GM21576 (cell line): ENCODE measurements at regions not wholly inside any gene's neighbourhood (a gene's known extent, or its start where the extent isn't known, plus 50 kb on each side); places are given as distances from the start of the nearest gene placed in this dataset.

Source experiments
- ATAC-seq: cut with Tn5 transposase; IDR thresholded peaks from one replicate; pipeline ENCODE4 v1.9.1; 2021; ENCODE audit warnings: mild to moderate bottlenecking, moderate library complexity; ENCODE audit not compliant: unreplicated experiment

- ATAC-seq = no peak
These were observed 526.5 kb downstream of the CCER1 start for GRCh38 chr12:90428465-90428864.

GRCh38 chr12:90423965-90424364, 531.0 kb downstream of the CCER1 start:
- ATAC-seq = no peak

- no peak for ATAC-seq
These were observed 544.0 kb downstream of the CCER1 start for GRCh38 chr12:90410962-90411361.

GRCh38 chr12:90407841-90408240, 547.1 kb downstream of the CCER1 start:
- ATAC-seq = no peak

DNA sequence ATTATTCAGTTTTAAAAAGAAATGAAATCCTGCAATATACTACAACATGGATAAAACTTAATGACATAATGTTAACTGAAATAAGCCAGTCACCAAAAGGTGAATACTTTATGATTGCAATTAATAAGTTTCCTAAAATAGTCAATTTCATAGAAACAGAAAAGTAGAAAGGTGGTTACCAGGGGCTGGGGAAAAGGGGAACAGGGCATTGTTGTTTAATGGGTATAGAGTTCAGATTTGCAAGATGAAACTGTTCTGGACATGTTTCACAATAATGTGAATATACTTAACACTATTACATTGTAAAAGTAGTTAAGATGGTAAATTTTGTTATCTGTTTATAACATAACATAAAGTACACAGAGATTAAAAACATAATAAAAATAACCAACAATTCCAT, 550.9 kb downstream of the CCER1 start:
- ATAC-seq = no peak

DNA sequence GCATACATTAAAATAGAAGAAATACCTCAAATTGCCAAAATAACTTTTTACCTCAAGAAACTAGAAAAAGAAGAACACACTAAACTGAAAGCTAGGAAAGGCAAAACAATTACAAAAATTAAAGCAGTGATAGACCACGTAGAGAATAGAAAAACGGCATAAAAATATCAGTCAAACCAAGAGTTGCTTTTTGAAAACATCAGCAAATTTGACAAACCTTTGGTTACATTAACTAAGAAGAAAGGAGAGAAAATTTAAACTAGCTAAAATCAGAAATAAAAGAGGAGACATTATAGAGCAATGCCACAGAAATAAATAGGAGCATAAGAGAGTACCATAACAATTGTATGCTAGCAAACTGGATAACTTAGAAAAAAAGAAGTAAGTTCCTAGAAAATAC, 553.8 kb downstream of the CCER1 start:
- no peak for ATAC-seq

- no peak for ATAC-seq
These were observed 555.6 kb downstream of the CCER1 start for GRCh38 chr12:90399357-90399756.

GRCh38 chr12:90398285-90398836, 556.6 kb downstream of the CCER1 start:
- ATAC-seq = no peak

DNA sequence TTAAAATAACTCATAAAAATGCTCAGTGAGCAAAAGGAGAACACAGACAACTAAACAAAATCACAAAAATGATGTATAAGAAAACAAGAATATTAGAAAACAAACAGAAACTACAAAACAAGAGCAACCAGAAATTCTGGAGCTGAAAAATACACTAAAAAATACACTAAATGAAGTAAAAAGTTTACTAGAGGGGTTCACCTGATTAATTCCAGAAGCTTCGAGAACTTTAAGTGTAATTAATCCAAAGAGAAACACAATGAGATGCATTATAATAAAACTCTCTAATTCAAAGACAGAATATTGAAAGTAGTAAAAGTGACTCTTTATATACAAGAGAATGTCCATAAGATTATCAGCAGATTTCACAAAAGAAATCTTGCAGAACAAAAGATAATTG, 558.4 kb downstream of the CCER1 start:
- no peak for ATAC-seq

- ATAC-seq = no peak
These were observed 561.3 kb downstream of the CCER1 start for GRCh38 chr12:90393652-90394051.

GRCh38 chr12:90393089-90393488, 561.9 kb downstream of the CCER1 start:
- ATAC-seq = no peak

DNA sequence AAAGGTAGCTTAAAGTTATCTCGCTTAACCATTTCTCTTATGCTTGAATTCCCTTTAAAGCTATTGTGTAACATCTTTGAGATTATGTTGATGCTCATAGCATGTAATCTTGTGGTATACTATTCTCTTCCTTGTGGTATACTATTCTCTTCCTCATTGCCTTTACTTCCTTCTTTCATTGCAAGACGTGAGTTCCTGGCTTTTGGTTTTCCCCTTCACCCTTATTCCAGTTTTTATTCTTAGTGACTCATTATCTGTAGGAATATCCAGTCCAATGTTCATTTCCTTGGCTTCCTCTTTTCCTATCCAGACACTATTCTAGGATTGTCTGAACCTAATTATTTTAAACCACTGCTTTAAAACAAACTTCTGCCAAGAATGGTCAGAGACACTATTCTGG, 564.0 kb downstream of the CCER1 start:
- no peak for ATAC-seq

GRCh38 chr12:90368081-90368480, 586.9 kb downstream of the CCER1 start:
- ATAC-seq = no peak

DNA sequence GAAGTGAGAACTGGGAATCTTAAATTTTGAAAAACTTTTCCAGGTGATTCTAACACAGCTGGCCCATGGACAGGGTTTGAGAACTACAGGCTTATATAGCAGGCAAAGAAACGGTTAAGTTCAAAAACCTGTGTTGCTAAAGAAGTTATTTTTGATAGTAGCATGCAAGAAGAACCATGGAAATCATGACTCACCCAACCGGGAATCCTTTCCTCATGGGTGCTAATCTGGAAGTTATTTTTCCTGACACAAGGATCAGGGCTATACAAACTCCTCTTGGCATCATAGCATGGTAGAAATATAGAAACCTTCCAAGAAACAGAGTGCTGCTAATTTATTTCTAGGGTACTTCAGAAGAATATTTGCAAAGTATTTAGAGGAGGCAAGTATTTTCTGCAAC, 588.7 kb downstream of the CCER1 start:
- no peak for ATAC-seq

- no peak for ATAC-seq
These were observed 594.7 kb downstream of the CCER1 start for GRCh38 chr12:90360300-90360699.

DNA sequence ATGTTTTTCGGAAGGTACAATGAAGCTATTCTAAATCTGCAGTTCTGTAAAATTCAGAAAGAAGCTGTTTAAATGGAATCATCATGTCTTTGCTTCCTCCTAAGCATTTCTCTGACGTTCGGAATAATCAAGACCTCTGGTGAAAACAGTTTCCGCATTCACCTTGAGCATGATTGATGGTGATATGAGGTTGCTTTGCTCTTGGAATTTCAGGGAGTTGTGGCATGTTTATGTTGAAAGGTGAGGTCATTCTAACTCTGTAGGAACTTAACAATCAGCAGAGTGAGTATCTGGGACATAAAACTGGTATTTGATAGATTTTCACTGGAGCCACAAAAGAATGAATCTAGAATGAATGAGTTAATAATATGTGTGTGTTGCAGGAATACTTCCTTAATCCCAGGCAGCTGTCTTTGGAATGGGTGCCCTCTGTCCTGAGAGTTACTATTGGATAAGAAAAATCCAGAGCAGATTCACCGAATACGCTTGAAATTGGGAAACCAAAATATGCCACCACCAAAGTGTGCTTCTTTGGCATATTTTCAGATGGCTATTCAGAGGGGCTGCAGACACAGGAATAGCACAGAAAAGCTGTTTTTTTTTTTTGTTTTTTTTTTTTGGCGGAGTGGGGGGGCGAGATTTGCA, 599.1 kb downstream of the CCER1 start:
- ATAC-seq = no peak

DNA sequence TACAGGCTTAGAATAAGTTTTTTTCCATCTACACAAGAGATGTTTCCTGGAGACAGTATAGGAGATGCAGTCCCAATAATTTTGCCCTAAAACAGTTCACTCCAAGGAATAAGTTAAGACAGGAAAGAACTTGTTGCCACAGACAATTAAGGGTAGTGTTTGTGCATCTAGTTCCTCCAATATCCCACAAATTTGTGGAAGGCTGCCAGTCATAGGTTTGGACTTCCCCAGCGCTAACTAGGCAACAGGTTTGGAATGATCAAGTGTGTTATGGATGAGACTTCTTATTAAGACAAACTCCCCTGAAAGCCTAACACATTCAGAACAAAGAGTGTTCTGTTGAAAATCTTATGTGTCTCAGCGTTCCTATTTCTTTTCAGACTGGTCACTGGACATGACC, 611.0 kb downstream of the CCER1 start:
- no peak for ATAC-seq

GRCh38 chr12:90342081-90342480, 612.9 kb downstream of the CCER1 start:
- no peak for ATAC-seq

DNA sequence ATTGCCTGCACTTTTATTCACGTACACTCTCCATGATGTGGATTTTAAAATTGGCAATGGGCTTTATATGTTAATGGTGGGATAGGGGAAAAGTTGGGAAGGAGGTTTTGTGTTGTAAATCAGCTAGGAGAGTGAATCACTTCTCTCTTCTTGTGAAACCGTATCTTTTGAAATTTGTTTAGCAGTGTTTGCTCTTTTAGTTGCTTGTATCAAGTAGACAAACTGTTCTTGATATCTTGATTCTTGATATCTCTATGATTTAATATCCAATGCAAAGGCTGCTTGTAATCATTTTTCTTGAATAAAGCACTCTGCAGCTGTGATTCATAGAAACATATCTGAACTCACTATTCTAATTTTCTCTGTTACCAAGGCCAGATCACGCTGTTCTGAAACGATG, 615.1 kb downstream of the CCER1 start:
- ATAC-seq = no peak

GRCh38 chr12:90338365-90338764, 616.6 kb downstream of the CCER1 start:
- ATAC-seq = no peak

DNA sequence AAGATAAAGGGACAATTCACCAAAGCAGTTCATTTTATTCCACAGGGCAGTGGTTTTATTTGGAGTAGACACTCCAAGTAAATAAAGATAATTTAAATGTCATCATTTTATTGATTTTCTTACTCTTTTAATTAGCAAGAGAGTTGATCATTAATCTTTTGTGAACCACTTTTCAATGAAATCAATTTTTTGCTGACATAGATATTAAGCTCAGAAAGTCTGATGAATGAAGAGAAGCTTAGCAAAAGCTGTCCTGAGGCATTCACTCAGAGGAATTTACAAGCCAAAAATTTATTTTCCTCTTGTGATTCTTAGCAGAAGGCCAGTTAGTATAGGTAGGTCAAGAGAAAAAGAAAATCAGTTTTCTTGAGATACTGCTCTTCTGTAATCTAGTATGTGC, 618.0 kb downstream of the CCER1 start:
- no peak for ATAC-seq

DNA sequence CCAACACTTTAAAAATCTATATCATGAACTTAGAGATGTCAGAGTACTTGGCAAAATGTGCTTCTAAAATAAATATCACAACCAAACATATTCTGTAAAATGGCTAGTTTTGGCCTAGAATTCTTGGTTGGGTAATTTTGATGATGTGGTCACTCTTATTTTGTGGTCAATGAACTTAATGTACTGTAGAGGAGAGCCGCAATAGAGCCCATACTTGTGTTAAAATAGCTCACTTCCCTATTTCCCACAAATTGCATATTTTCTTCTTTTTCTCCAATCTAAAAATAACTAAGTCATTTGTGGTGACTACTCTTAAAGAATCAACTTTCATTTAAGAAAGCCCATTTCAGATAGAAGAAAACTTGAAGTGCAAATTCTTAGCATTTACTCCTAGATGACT, 619.4 kb downstream of the CCER1 start:
- no peak for ATAC-seq

DNA sequence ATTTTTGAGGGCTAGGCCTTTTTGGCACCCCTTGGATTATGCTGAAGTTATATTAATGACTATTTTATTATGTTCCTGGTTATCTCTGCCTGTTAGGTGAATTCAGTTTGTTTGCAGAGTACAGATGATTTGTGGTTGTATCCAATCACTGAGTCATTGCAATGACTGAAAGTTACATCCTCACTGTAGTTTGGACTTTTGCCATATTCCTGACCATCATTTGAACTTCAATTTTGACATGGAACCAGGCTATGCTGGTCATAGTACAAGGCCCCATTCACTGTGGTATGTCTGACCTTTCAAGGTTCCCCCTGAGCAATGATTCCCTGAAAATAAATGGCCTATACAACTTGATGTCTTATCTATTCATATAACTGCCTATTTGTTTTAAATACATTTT, 621.0 kb downstream of the CCER1 start:
- no peak for ATAC-seq
